ENCODE measurements at regions not wholly inside any gene's neighbourhood (a gene's known extent, or its start where the extent isn't known, plus 50 kb on each side); places are given as distances from the start of the nearest gene placed in this dataset.

DNA sequence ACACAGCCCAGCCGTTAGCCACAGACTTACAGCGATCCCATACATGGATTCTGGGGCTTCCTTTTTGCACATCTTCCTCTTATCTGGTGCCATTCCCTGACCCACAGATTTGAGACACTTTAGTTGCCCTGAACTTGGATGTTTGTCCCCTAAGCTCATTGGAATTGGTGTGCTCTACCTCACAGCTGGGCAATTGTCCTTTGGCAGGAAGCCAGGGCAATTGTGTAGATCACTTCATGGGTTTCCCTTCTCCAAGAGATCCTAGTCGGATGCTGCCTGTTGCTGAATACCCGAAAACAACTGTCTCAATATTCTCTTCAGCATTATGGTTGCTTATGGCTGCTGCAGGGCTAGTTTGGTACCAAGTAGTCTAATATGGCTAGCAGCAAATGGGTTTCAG lies 470.7 kb upstream of the MKI67 start:
- intact Hi-C loops (cut with DNase I) = no loop called here

GRCh38 chr10:128599030-128599429 lies 472.8 kb upstream of the MKI67 start:
- intact Hi-C loops (cut with DNase I) = no loop called here
- Histone ChIP-seq H3K27ac (no peak overlapping the region), H3K4me3 (no peak overlapping the region), H3K9me3 (no peaks in the 10 kb centered on the region), H3K27me3 (no peaks in the 10 kb centered on the region), H3K36me3 (no peaks in the 10 kb centered on the region), H3K4me1 (no peaks in the 10 kb centered on the region)
- TF ChIP-seq POLR2A (IDR thresholded peaks at IDR 0.05) (no peak), POLR2AphosphoS5 (IDR thresholded peaks at IDR 0.05; ENCODE audit: insufficient read depth in 1 of 2, low read depth in 1 of 2) (no peak)
- TF ChIP-seq, protein P1, sequence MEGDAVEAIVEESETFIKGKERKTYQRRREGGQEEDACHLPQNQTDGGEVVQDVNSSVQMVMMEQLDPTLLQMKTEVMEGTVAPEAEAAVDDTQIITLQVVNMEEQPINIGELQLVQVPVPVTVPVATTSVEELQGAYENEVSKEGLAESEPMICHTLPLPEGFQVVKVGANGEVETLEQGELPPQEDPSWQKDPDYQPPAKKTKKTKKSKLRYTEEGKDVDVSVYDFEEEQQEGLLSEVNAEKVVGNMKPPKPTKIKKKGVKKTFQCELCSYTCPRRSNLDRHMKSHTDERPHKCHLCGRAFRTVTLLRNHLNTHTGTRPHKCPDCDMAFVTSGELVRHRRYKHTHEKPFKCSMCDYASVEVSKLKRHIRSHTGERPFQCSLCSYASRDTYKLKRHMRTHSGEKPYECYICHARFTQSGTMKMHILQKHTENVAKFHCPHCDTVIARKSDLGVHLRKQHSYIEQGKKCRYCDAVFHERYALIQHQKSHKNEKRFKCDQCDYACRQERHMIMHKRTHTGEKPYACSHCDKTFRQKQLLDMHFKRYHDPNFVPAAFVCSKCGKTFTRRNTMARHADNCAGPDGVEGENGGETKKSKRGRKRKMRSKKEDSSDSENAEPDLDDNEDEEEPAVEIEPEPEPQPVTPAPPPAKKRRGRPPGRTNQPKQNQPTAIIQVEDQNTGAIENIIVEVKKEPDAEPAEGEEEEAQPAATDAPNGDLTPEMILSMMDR (IDR thresholded peaks at IDR 0.05) = no peak
- DNase-seq (ENCODE audit: extremely low spot score in 2 of 2) = no peak

More for the DNA sequence above, 470.7 kb upstream of the MKI67 start:
- TF ChIP-seq, protein P1 (IDR thresholded peaks at IDR 0.05) = no peak
- TF ChIP-seq POLR2A (IDR thresholded peaks at IDR 0.05) = no peak
- TF ChIP-seq POLR2AphosphoS5 (IDR thresholded peaks at IDR 0.05; ENCODE audit: insufficient read depth in 1 of 2, low read depth in 1 of 2) = no peak
- Histone ChIP-seq H3K36me3 (no peaks in the 10 kb centered on the region), H3K27ac (no peak overlapping the region), H3K27me3 (no peaks in the 10 kb centered on the region), H3K9me3 (no peaks in the 10 kb centered on the region), H3K4me1 (no peaks in the 10 kb centered on the region), H3K4me3 (no peak overlapping the region)
- DNase-seq (ENCODE audit: extremely low spot score in 2 of 2) = no peak

DNA sequence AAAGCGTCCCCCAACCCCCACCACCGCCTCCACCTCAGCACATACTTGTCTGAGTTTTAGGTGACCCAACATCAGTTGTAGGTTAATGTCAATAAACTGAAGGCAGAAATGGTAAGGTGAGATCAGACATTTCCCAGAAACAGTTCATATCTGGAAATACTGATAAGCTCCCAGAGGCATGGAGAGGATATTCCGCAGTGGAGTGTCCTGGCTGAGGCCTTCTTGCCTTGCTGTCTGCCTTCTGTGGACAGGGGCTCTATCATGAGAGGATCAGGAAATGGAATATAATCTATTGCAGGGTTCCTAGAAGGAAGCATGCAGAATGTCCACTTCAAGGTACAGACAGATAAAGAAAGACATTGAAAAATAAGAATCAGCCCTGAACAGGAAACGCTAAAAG lies 473.3 kb upstream of the MKI67 start:
- no peaks in the 10 kb centered on the region for H3K27me3 ChIP-seq
- H3K36me3 ChIP-seq = no peaks in the 10 kb centered on the region
- no peak for TF ChIP-seq POLR2A (IDR thresholded peaks at IDR 0.05)
- TF ChIP-seq, protein P1 (IDR thresholded peaks at IDR 0.05) = no peak
- no peaks in the 10 kb centered on the region for H3K9me3 ChIP-seq
- intact Hi-C loops (cut with DNase I) = no loop called here
- no peak overlapping the region for H3K27ac ChIP-seq
- no peaks in the 10 kb centered on the region for H3K4me1 ChIP-seq
- DNase-seq (ENCODE audit: extremely low spot score in 2 of 2) = no peak
- no peak overlapping the region for H3K4me3 ChIP-seq

DNA sequence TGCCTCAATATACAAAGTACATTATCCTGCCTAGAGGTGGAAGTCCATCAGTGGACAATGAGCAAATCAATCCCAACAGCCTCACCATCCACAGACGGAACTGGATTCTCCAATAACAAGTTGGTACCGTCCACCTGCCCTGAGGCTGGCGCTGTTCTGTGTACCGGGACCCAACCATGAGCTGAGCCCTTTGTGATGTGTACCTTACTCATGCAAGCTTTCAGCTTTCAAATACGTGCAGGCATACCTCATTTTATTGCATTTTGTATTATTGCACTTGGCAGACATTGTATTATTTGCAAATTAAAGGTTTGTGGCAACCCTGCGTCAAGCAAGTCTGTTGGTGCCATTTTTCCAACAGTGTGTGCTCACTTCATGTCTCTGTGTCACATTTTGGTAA lies 476.0 kb upstream of the MKI67 start:
- intact Hi-C loops (cut with DNase I) = no loop called here
- DNase-seq (ENCODE audit: extremely low spot score in 2 of 2) = no peak
- Histone ChIP-seq H3K4me1 (no peaks in the 10 kb centered on the region), H3K9me3 (no peaks in the 10 kb centered on the region), H3K27me3 (no peaks in the 10 kb centered on the region), H3K27ac (no peak overlapping the region), H3K36me3 (no peaks in the 10 kb centered on the region), H3K4me3 (no peak overlapping the region)
- TF ChIP-seq POLR2A (IDR thresholded peaks at IDR 0.05) (no peak), POLR2AphosphoS5 (IDR thresholded peaks at IDR 0.05; ENCODE audit: insufficient read depth in 1 of 2, low read depth in 1 of 2) (no peak)
- TF ChIP-seq, protein P1 (IDR thresholded peaks at IDR 0.05) = no peak

GRCh38 chr10:128604025-128604424 lies 477.8 kb upstream of the MKI67 start:
- no peak overlapping the region for H3K27ac ChIP-seq
- H3K4me1 ChIP-seq = no peaks in the 10 kb centered on the region
- H3K9me3 ChIP-seq = no peaks in the 10 kb centered on the region
- H3K27me3 ChIP-seq = no peaks in the 10 kb centered on the region
- DNase-seq (ENCODE audit: extremely low spot score in 2 of 2) = no peak
- H3K4me3 ChIP-seq = no peak overlapping the region
- intact Hi-C loops (cut with DNase I) = no loop called here
- TF ChIP-seq POLR2A (IDR thresholded peaks at IDR 0.05) (no peak), POLR2AphosphoS5 (IDR thresholded peaks at IDR 0.05; ENCODE audit: insufficient read depth in 1 of 2, low read depth in 1 of 2) (no peak)
- TF ChIP-seq, protein P1 (IDR thresholded peaks at IDR 0.05) = no peak
- H3K36me3 ChIP-seq = no peaks in the 10 kb centered on the region
